RWPE2 (cell line): ENCODE measurements at regions not wholly inside any gene's neighbourhood (a gene's known extent, or its start where the extent isn't known, plus 50 kb on each side); places are given as distances from the start of the nearest gene placed in this dataset.

ENCODE experiments used
- ATAC-seq: fragments of 200-7000 bp; cut with Tn5 transposase; 3 replicates; pipeline ENCODE4 v1.9.1; 2021; ENCODE audit warnings: low read depth
- DNase-seq: peaks from one replicate; pipeline ENCODE4 v3.0.0-alpha.2; 2020; ENCODE audit warnings: low spot score
- H3K27ac ChIP-seq: fragments of 450-650 bp; 2 replicates; pipeline ENCODE4 v1.5.1; 2017; ENCODE audit warnings: mild to moderate bottlenecking; ENCODE audit not compliant: poor library complexity, severe bottlenecking
- H3K27me3 ChIP-seq: fragments of 250-450 bp; sonication (Bioruptor Pico); 2 replicates; pipeline ENCODE4 v1.5.1; 2021; ENCODE audit warnings: mild to moderate bottlenecking, moderate library complexity; ENCODE audit not compliant: insufficient read depth, poor library complexity, severe bottlenecking
- H3K36me3 ChIP-seq: fragments of 250-450 bp; sonication (Bioruptor Pico); 2 replicates; pipeline ENCODE4 v1.5.1; 2020; ENCODE audit warnings: low read depth, mild to moderate bottlenecking, moderate library complexity
- H3K4me1 ChIP-seq: fragments of 250-450 bp; sonication (Bioruptor Pico); 2 replicates; pipeline ENCODE4 v1.5.1; 2021; ENCODE audit warnings: mild to moderate bottlenecking, moderate library complexity; ENCODE audit not compliant: insufficient read depth, poor library complexity, severe bottlenecking
- H3K4me3 ChIP-seq: fragments of 250-450 bp; sonication (Bioruptor Pico); 2 replicates; pipeline ENCODE4 v1.5.1; 2021; ENCODE audit warnings: mild to moderate bottlenecking, moderate library complexity; ENCODE audit not compliant: severe bottlenecking
- H3K9me3 ChIP-seq: fragments of 250-450 bp; sonication (Bioruptor Pico); 2 replicates; pipeline ENCODE4 v1.5.1; 2021; ENCODE audit warnings: mild to moderate bottlenecking, moderate library complexity; ENCODE audit not compliant: severe bottlenecking
- CTCF ChIP-seq: fragments of 450-650 bp; IDR thresholded peaks from one replicate; pipeline ENCODE4 v1.5.1; 2017; ENCODE audit warnings: mild to moderate bottlenecking, moderate library complexity; ENCODE audit not compliant: poor library complexity, severe bottlenecking

- no peak for DNase-seq
- no peak for TF ChIP-seq CTCF
- Histone ChIP-seq H3K27ac (peak overlapping the region; percentile 24), H3K4me3 (no peak overlapping the region), H3K36me3 (no peaks in the 10 kb centered on the region), H3K9me3 (peaks cover 3% of the 10 kb centered on the region), H3K4me1 (peaks cover 19% of the 10 kb centered on the region), H3K27me3 (no peaks in the 10 kb centered on the region)
- ATAC-seq, result peak; percentile 44; the same call in 2 of the 3 replicates
Observed at GRCh38 chr10:130627346-130628045, 491.3 kb downstream of the GLRX3 start.

- H3K36me3 ChIP-seq, result no peaks in the 10 kb centered on the region
Observed at GRCh38 chr10:130630135-130630534, 493.9 kb downstream of the GLRX3 start.

GRCh38 chr10:130631142-130632096, 495.2 kb downstream of the GLRX3 start:
- DNase-seq, result no peak
- ATAC-seq, result peak; percentile 75
- Histone ChIP-seq H3K9me3 (no peaks in the 10 kb centered on the region), H3K27ac (peak overlapping the region; percentile 64), H3K4me3 (no peak overlapping the region), H3K4me1 (peaks cover 20% of the 10 kb centered on the region), H3K36me3 (no peaks in the 10 kb centered on the region), H3K27me3 (no peaks in the 10 kb centered on the region)
- no peak for TF ChIP-seq CTCF

More at GRCh38 chr10:130630135-130630534, 493.9 kb downstream of the GLRX3 start:
- TF ChIP-seq CTCF, result no peak
- Histone ChIP-seq H3K9me3 (no peaks in the 10 kb centered on the region), H3K27me3 (no peaks in the 10 kb centered on the region), H3K4me1 (peaks cover 19% of the 10 kb centered on the region), H3K4me3 (no peak overlapping the region), H3K27ac (no peak overlapping the region)
- DNase-seq (no peak), ATAC-seq (no peak)

- no peak for DNase-seq
- H3K27ac ChIP-seq, result no peak overlapping the region
- no peak overlapping the region for H3K4me3 ChIP-seq
- H3K36me3 ChIP-seq, result no peaks in the 10 kb centered on the region
- no peaks in the 10 kb centered on the region for H3K9me3 ChIP-seq
- TF ChIP-seq CTCF, result no peak
- peaks cover 32% of the 10 kb centered on the region for H3K4me1 ChIP-seq
- H3K27me3 ChIP-seq, result no peaks in the 10 kb centered on the region
- no peak for ATAC-seq
Observed at GRCh38 chr10:130634816-130635215, 498.6 kb downstream of the GLRX3 start.
